ENCODE measurements at regions not wholly inside any gene's neighbourhood (a gene's known extent, or its start where the extent isn't known, plus 50 kb on each side); places are given as distances from the start of the nearest gene placed in this dataset.

DNA sequence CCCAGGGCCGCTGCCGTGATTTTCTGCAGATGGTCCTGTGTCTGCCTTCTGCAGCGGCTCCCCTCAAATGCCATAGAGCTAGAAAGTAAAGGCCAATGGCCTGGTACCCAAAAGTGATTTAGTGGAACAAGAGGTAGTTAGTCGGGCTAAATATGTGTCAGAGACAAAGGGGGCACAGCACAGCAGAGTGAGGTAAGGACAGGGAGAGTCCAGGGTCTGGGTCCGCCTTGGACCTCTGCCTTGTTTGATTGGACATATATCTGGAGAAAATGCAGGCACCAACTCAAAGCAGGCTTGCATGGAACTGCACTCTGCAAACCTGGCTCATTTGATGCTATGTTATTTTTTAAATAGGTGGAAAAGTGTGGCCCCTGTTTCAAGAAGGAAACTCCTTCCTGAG lies 249.6 kb upstream of the B3GAT1 start:
- H3K27ac Mint-ChIP-seq, result no peak overlapping the region
- H3K4me1 Mint-ChIP-seq, result no peaks in the 10 kb centered on the region

DNA sequence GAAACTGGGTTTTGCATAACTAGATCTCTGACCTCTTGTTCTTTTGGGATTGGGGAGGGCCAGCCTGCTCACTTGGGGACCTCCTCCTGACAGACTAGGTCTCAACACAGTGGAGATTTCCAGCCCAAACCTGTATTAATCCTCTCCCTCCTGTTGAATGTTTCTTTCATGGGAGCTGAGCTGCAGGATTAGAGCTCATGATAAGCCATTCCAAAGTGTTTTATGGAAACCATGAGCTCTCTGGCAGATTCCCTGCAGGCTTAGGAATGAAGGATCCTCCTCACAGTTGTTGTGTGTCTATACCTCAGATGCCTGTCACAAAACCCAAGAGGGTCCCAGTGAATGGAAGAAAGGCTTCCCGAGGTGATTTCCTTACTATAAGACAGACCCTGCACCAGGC lies 248.4 kb upstream of the B3GAT1 start:
- Mint-ChIP-seq H3K4me1 (peaks cover 6% of the 10 kb centered on the region), H3K9me3 (peaks cover 2% of the 10 kb centered on the region), H3K27me3 (ENCODE audit: low read depth) (peaks cover 17% of the 10 kb centered on the region), H3K4me3 (no peak overlapping the region), H3K27ac (no peak overlapping the region), H3K36me3 (ENCODE audit: low read depth) (no peaks in the 10 kb centered on the region)
- TF ChIP-seq, protein P1, sequence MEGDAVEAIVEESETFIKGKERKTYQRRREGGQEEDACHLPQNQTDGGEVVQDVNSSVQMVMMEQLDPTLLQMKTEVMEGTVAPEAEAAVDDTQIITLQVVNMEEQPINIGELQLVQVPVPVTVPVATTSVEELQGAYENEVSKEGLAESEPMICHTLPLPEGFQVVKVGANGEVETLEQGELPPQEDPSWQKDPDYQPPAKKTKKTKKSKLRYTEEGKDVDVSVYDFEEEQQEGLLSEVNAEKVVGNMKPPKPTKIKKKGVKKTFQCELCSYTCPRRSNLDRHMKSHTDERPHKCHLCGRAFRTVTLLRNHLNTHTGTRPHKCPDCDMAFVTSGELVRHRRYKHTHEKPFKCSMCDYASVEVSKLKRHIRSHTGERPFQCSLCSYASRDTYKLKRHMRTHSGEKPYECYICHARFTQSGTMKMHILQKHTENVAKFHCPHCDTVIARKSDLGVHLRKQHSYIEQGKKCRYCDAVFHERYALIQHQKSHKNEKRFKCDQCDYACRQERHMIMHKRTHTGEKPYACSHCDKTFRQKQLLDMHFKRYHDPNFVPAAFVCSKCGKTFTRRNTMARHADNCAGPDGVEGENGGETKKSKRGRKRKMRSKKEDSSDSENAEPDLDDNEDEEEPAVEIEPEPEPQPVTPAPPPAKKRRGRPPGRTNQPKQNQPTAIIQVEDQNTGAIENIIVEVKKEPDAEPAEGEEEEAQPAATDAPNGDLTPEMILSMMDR (IDR thresholded peaks at IDR 0.05; ENCODE audit: unreplicated experiment in 3 of 3), result no peak

More for the DNA sequence above, 249.6 kb upstream of the B3GAT1 start:
- Mint-ChIP-seq H3K27me3 (ENCODE audit: low read depth) (peaks cover 25% of the 10 kb centered on the region), H3K9me3 (no peaks in the 10 kb centered on the region), H3K4me3 (no peak overlapping the region), H3K36me3 (ENCODE audit: low read depth) (no peaks in the 10 kb centered on the region)
- TF ChIP-seq, protein P1 (IDR thresholded peaks at IDR 0.05; ENCODE audit: unreplicated experiment in 3 of 3), result no peak

DNA sequence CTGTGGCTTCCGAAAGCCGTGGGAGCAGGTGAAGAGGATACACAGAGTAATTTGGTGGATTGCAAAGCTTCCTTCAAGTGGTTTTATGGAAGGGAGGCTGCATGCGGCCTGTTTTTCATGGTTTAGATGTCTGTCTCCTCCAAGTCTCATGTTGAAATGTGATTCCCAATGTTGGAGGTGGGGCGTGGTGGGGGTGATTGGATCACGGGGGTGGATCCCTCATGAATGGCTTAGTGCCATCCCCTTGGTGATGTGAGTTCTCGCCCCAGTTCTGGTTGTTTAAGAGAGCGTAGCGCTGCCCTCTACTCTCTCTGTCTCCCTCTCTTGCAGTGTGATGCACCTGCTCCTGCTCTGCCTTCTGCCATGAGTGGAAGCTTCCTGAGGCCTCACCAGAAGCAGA lies 247.8 kb upstream of the B3GAT1 start:
- Mint-ChIP-seq H3K4me1 (peaks cover 6% of the 10 kb centered on the region), H3K27ac (no peak overlapping the region), H3K36me3 (ENCODE audit: low read depth) (no peaks in the 10 kb centered on the region), H3K4me3 (no peak overlapping the region), H3K27me3 (ENCODE audit: low read depth) (peaks cover 14% of the 10 kb centered on the region), H3K9me3 (peaks cover 2% of the 10 kb centered on the region)
- TF ChIP-seq, protein P1 (IDR thresholded peaks at IDR 0.05; ENCODE audit: unreplicated experiment in 3 of 3), result no peak

DNA sequence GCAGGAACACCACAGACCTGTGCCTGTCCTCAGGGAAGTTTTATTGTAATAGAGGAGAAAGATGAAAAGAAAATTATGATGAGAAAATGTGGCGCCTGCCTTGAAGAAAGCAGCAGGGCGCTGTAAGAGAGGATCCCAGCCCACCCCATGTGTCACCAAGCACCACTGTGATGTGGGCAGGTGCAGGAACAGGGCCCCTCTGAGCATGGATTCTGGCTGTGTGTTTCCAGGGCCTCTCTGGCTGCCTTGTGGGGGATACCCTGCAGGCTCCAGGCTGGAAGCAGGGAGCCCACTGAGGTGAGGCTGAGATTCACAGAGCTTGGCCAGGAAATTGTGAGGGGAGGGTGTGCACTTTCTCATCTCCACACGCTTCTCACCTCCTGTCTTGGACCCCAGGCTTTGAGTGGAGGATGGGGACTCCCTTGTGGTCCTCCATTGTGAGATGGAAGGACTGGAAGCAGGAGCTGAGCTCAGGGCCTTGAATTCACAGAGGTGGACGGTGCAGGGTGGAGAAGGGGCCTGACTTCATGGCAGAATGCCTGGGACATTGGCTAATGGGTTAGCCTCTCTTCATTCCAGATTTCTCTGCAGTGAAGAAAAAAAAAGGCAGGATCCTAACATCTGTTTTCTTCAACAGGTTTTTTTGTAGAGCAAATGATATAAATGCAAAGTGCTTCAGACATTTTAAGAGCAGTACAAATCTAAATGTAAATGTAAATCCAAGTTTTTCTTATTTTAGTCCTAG lies 246.6 kb upstream of the B3GAT1 start:
- peaks cover 12% of the 10 kb centered on the region for H3K4me1 Mint-ChIP-seq
- peaks cover 19% of the 10 kb centered on the region for H3K27me3 Mint-ChIP-seq (ENCODE audit: low read depth)
- no peaks in the 10 kb centered on the region for H3K36me3 Mint-ChIP-seq (ENCODE audit: low read depth)
- H3K9me3 Mint-ChIP-seq, result peaks cover 2% of the 10 kb centered on the region
- H3K4me3 Mint-ChIP-seq, result no peak overlapping the region
- TF ChIP-seq, protein P1 (IDR thresholded peaks at IDR 0.05; ENCODE audit: unreplicated experiment in 3 of 3), result no peak
- no peak overlapping the region for H3K27ac Mint-ChIP-seq

DNA sequence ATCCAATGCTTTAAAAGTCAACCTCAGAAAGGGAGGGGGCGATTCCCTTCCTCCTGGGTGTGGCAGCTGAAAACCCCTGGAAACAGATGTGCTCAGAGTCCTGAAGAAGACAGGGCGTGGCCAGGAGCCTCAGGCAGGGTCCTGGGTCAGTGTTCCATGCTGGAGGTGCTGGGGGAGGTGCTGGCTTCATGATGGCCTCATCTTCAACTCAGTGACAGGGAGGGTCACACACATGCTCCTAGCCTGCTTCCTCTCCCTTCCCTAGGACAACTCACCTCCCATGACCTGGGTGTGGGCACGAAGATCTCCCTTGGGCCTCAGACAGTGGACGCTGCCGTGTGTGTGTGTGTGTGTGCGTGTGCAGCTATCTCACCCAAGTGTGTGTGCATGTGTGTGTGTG lies 245.6 kb upstream of the B3GAT1 start:
- H3K4me1 Mint-ChIP-seq, result peaks cover 12% of the 10 kb centered on the region
- no peaks in the 10 kb centered on the region for H3K36me3 Mint-ChIP-seq (ENCODE audit: low read depth)
- no peak overlapping the region for H3K27ac Mint-ChIP-seq
- TF ChIP-seq, protein P1 (IDR thresholded peaks at IDR 0.05; ENCODE audit: unreplicated experiment in 3 of 3), result no peak
- H3K9me3 Mint-ChIP-seq, result peaks cover 2% of the 10 kb centered on the region
- no peak overlapping the region for H3K4me3 Mint-ChIP-seq
- H3K27me3 Mint-ChIP-seq (ENCODE audit: low read depth), result peaks cover 19% of the 10 kb centered on the region

All from nephron (organoid).